ENCODE measurements at regions not wholly inside any gene's neighbourhood (a gene's known extent, or its start where the extent isn't known, plus 50 kb on each side); places are given as distances from the start of the nearest gene placed in this dataset.

DNA sequence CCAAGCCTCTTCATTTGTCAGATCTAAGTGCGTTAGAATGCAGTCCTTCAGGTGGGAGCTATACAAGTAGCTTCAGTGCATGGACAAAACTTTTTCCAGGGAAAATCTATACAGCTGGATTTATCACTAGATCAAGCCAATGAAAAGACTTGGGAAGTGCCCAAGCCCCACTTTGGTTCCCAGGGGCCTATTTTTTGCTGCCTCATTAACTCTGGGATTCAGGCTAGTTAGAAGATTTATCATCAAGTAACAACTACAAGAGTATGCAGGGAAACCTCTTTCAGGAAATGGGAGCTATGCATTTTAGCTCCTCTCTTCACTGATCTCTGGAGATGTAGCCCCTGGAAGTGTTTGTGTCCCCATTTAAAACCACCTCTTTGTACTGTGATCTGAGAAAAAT, 908.8 kb downstream of the SQOR start:
- no peak for DNase-seq (ENCODE audit: low read depth in 3 of 3)

DNA sequence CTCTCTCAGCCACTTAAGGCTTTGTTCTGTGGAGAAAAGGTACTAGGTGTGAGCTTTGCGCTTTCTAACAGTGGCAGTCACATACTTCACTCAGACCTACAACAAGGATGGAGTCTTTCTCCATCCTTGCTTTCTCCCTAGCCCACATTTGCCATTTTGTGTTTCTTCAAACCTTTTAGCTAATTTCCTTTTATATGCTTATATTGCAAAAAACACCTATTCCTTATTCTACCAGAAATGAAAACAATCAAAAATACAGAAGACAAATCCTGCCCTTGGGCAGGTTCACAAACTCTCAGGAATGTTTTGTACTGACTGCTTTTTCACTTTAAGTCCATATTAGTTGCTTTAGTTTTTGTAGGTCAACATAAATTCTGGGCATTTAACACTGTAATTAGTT, 914.2 kb downstream of the SQOR start:
- DNase-seq (ENCODE audit: low read depth in 3 of 3): no peak

DNA sequence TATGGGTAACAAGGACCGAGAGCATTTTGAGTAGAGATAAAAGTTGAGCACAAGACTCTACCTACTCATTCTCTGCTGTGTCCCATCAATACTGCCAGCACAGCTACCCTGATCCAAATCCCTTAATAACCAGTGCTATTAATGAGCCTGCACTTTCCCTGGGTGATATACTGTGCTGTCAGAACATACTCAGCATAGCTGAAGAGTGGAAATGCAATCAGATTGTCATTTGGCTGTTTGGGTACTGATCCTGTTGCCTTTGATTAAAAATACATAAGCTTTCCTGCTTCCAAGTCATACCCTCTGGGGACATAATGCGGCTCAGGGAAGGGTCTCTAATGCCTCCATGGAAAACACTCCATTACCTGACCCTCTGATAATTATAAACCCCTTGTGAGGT, 917.5 kb downstream of the SQOR start:
- no peak for DNase-seq (ENCODE audit: low read depth in 3 of 3)

DNA sequence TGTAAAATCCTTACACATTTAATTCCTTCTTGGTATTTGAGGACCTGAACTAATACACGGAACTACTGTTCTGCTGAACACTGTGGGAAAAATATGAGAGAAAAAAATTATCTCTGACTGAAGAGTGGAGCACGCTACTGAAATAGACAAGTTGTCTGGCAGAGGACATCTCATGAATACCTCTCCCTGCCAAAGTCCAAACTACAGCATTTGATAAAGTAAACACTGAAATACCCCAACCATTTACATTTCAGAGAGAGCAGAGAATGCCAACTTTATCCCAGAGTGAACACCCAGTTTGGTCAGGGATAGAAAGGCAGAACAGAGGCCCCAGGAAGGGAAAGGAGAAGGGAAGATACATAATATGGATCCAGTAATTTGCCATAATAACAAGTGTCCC, 920.7 kb downstream of the SQOR start:
- DNase-seq (ENCODE audit: low read depth in 3 of 3): no peak

DNA sequence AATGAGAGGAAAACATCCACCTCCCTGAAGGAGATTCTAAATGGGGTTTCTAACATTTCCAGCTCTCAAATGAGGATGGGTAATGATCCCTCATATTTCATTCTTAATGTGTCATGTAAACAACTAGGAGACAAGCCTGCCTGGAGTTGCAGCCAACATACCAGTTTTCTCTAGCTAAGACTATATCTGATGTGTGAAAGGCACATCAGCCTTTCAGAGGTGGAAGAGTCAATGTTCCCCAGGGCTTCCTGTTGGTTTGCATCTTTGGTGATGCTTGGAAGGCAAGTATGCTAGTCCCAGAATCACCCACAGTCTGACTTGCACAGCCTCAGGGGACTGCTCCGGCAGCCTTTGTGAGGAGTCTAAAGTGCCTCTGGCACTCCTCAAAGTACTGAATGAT, 921.2 kb downstream of the SQOR start:
- no peak for DNase-seq (ENCODE audit: low read depth in 3 of 3)

DNA sequence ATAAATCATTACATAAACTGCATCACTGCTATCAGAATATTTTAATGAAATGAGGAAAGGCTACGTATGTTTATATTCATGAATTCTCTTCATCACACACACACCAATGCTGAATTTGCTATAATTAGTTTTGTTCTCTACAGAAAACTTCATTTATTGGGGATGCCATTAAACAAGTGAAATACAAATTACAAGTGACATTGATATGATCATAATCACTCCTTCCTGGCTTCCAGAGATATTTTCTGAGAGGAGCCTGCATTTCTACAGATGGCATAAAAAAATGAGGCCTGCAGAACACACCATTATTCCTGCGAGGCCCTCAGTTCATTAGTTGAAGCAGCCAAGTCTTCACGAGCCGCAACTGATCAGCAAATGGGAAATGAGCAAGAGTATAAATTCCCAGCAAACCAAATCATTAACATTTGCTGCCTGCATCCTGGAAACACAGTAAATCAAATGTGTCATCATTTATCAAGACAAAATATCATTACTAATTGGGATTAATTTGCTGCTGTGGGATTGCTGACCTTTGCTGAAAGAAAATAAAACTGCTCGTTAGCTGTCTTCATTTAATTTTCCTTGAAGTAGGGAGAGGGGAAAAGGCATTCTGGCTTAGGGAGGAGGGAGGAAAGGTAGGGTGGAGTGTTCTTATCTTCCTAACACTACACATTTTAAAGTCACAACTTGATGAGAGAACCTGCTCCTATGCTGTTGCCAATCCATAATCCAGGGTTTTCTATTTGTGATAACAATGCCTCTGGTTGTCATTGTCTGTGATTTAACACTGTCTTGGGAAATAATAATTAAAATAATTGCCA, 921.9 kb downstream of the SQOR start:
- no peak for DNase-seq (ENCODE audit: low read depth in 3 of 3)

DNA sequence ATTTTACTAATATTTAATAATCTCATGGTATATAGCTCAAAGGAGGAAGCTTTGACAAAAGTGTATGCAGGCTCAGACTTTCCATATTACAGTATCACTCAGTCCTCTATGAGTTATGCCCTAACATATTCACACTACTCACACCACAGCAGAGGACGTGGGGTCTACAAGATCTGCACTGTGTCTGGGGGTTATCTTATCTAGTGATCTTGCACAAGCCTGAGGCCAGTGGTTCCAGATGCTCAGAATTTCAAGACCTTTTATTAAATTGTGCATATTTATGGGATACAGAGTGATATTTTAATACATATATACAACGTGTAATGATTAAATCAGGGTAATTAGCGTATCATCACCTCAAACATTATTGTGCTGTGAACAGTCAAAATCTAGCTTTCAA, 933.1 kb downstream of the SQOR start:
- no peak for DNase-seq (ENCODE audit: low read depth in 3 of 3)

DNA sequence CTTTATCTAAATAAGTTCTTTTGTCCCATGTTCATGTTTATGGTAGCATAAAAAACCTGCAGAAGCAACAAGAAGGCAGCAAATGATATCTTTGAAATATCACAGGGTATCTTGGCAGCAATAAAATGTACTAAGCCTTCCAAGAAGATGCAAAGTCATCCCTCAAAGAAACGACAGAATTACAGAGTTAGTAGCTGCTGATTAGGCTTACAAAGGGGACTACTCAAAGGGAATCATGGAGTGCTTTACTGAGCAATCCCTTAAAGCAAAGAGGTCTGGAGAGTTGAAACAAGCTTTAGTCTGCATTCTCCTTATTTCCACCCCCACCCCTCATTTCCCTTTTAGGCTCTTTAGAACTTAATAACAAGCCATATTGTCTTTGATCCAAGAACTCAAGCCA, 935.0 kb downstream of the SQOR start:
- no peak for DNase-seq (ENCODE audit: low read depth in 3 of 3)

DNA sequence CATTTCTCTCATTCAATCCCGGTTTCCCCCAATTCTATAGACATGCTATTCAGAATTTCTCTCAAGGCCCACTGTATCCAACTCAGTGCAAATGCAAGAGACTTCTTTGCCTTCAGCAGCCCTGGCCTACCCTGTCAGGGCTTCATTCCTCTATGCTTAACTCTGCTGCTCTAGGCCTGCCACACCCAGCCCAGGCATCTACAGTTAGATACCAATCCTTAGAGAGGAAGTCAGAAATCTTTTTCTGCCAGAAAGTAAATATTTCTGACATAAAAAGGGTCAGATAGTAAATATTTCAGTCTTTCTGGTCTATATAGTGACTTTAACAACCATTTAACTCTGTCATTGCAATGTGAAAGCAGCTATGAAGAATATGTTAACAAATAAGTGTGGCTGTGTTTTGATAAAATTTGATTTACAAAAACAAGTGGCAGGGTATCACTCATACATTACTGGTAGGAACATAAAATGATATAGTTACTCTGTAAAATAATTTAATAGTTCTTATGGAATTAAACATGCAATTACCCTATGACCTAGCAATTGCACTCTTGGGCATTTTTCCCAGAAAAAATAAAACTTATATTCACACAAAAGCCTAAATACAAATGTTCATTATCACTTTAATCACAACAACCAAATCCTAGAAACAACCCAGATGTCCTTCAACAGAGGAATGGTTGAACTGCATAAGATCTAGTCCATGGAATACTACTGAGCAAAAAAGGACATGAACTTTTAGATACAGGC, 942.0 kb downstream of the SQOR start:
- no peak for DNase-seq (ENCODE audit: low read depth in 3 of 3)

DNA sequence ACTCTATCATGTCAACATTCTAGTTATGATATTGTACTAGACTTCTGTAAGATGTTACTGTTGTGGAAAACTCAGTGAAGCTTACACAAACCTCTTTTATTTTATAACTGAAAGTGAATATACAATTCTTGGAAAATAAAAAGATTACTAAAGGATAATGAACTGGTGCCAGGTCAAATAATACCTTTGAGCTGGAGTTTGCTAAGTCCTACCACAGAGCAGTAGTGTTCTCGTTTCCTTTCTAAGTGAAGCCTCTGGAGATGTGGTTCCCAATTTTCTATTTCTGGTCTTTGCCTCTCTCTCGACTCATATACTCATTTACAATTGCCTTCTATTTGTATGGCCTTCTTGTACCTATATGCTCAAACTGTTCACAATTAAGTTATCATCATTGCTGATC, 942.9 kb downstream of the SQOR start:
- DNase-seq (ENCODE audit: low read depth in 3 of 3): no peak

DNA sequence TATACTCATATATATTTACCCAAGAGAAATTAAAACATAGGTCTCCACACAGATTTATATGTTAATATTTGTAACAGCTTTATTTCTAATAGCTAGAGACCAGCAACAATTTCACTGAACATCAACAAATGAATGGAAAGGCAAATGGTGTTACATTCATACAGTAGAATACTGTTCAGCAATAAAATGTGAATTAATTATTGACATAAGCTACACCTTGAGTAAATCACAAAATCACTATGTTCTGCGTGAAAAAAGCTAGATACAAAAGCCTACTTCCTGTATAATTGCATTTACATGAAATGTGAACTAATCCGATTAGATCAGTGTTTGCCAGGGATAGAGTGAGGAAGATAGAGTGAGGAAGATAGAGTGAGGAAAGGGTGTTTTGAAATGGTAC, 945.7 kb downstream of the SQOR start:
- DNase-seq (ENCODE audit: low read depth in 3 of 3): no peak

DNA sequence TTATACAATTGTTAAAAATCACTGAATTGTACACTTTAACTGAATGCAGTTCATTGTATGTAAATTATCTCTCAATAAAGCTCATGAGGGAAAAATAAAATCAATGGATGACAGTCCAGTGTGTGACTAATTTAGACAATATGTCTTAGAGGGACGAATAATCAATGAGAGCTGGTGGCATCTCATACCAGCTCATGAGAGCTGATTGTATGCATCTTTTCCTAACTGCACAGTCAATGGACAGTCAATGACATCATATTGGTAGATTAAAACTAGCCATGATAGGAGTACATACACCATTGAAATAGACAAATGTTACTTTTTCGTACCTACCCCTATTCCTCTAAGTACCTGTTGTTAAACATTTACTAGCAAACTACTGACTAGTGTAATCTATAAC, 946.1 kb downstream of the SQOR start:
- DNase-seq (ENCODE audit: low read depth in 3 of 3): no peak

DNA sequence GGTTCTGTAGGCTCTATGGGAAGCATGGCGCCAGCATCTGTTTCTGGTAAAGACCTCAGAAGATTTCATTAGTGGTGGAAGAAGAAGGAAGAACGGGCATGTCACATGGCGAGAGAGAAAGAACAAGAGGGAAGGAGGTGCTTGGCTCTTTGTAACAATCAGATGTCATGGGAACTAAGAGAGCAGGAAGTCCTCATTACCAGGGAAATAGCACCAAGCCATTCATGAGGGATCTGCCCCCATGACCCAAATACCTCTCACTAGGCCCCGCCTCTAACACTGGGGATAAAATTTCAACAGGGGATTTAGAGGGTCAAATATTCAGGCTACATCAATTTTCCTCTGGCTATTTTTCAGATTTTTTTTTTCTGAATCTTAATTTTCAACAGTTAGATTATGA, 954.3 kb downstream of the SQOR start:
- no peak for DNase-seq (ENCODE audit: low read depth in 3 of 3)

DNA sequence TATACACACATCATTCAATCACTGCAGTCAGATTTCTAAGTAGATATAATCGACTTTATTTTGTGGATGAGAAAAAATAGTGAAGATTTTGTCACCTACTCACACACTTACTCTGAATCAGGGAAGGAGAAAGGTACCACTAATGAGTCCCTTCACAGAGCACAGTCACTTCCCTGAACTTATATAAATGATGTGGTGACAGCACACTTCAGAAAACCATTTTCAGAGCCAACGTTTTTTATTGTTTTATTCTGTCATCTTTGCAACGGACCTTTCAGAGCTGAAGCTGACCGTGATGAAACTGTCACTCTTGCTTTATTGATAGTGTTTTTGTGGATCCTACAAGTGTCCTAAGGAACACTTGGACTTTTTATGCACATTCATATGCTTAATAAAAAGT, 956.6 kb downstream of the SQOR start:
- no peak for DNase-seq (ENCODE audit: low read depth in 3 of 3)

DNA sequence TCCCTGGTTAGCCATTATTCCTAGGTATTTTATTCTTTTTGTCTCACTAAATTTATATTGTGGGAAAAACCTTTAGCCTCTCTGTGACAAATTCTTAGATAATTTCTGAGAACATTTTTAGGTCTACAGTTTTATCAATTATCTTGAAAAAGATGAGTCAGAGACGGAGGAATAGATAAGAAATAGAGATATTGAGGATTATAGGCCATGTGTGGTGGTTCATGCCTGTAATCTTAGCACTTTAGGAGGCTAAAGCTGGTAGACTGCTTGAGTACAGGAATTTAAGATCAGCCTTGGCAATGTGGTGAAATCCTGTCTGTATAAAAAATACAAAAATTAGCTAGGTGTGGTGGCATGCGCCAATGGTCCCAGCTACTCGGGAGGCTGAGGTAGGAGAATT, 960.2 kb downstream of the SQOR start:
- DNase-seq (ENCODE audit: low read depth in 3 of 3): no peak

DNA sequence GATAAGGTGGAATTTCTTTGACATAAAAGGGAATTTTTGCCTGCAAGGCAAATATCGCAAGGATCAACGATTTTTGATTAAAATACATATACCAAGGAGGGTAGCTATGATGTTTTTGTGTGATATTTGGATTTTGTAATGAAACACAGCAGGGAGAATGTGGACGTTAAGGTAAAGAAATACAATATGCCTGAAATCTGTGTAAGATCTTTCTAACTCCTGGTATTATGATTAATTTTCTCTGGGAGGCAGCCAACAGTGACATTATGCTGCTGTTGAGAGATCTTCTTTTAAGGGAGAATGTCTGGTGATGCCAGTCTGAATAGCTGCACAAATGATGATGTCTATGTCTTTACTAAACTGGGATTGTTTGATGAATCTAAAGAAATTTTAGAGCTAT, 972.2 kb downstream of the SQOR start:
- no peak for DNase-seq (ENCODE audit: low read depth in 3 of 3)

DNA sequence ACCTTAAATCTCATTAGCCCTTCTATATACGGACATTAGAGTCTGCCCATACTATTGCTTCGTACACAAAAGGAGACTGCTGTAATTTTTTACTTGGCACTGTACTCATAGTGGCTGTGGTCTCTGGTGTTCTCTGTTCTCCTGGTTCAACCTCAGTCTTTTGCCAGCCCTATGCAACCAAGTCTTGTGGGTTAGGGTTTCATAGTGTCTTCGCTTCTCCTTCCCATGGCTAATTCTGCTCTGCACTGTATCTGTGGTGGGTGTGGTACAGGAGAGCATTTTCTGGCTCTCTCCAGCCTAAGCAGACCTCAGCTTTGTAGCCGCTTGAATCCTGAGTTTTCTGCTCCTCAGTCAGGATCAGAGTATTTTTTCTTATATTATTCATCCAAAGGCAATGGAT, 981.2 kb downstream of the SQOR start:
- DNase-seq (ENCODE audit: low read depth in 3 of 3): no peak

DNA sequence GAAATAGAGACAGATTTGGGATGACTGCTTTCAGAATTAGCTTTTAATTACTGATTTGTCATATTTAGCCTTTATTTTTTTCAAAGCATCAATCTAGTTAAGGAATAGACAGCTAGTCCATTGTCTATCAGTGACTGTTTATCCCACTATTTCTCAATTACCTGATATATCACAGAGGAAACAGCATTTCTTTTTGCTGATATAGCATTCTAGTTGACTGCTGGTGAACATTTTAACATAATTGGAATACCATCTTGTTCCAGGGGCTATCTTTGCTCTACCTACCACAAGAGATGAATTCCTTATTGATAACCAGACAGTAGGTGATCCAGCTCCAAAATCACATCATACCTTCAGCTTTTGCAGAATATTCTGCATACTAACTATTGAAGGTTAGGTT, 982.7 kb downstream of the SQOR start:
- DNase-seq (ENCODE audit: low read depth in 3 of 3): no peak

DNA sequence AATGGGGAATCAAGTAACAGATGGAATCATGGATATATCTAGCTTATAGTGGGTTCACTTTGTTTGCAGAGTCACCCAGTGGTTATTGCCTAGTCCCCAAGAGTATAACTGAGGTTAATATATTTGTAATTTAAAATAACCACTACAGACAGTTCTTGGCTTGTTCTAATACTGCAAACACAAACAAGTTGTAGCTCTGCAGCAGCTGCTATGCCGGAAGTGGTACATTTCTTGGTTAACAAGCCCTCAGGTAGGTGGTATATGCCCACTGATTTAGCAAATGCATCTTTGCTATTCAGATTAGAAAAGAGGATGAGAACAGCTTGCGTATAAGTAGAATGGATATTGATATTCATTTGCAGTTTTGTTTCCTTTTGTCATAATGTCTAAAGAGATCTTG, 984.2 kb downstream of the SQOR start:
- DNase-seq (ENCODE audit: low read depth in 3 of 3): no peak

DNA sequence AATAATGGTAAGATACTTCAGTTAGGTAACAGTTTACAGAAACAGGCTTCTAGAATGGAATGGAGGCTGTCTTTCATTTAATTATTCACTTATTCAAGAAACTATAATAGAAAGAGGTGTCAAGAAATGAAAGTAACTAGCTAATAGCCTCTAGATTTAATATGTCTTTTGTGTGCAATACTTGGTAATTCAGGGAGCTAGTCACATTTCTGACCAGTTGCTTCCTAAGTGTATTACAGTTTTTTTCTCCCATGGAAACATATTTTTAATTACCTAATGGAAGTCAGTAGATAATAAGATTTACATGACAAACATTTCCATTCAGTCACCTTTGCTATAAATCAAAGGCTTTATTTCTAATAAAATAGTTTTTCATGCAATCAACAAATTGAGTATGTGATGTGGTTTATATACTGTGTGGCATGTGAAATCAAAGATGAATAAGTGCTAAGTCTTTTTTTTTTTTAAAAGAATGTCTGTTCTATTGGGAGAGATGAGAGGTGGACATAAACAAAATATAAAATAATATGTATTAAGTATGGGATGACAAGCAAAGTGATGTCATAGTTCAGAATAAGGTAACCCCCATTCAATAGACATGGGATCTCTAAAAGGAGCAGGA, 985.7 kb downstream of the SQOR start:
- no peak for DNase-seq (ENCODE audit: low read depth in 3 of 3)

DNA sequence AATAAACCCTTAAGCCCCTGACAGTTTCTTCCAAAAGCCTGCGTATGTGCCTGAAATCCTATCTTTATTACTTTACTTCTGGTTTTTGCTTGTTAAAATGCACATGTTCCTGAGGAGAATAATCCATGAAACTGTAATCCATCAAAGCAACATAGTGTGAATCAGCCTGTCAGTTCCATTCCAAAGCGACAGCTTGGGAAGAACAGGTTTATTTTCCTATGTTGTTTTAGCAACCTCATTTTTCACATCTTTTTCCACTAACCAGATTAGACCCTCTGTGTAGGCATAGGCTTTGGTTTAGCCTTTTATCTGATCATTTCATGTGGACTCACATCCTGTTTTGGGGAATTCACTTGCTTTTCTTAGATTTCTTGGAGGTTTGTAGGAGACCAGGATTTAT, 988.0 kb downstream of the SQOR start:
- no peak for DNase-seq (ENCODE audit: low read depth in 3 of 3)

DNA sequence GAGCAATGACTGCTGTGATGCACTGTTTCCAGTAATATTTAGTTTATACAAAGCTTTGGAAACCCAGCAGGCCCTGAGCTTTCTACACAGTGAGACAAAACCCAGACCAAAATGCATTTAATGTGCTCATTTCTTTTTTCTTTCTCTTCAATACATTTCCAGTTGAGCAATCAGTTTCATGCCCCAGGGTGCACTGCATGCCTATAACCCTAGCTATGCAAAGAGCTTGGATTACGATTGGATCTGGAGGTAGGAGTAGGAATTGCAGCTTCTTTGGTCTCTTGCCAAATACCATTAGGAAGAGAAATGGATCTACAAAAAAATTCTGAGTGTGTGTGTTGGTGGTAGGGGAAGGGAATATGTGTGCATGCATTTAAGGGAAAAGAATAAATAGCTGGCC, 1001.4 kb downstream of the SQOR start:
- DNase-seq (ENCODE audit: low read depth in 3 of 3): no peak

Data from stimulated activated CD4-positive, alpha-beta T cell treated with anti-CD3 and anti-CD28 coated beads, TNF-alpha, amount 100 ng/mL, for 24 hours (primary cell).